ENCODE measurements at regions not wholly inside any gene's neighbourhood (a gene's known extent, or its start where the extent isn't known, plus 50 kb on each side); places are given as distances from the start of the nearest gene placed in this dataset.

- no peaks in the 10 kb centered on the region for H3K4me1 Mint-ChIP-seq (ENCODE audit: low read depth)
- H3K27me3 Mint-ChIP-seq (ENCODE audit: insufficient read depth), result no peaks in the 10 kb centered on the region
- DNase-seq (ENCODE audit: low spot score), result no peak
- intact Hi-C loops (cut with micrococcal nuclease), result no loop called here
- no peaks in the 10 kb centered on the region for H3K36me3 Mint-ChIP-seq (ENCODE audit: low read depth)
- H3K9me3 Mint-ChIP-seq, result no peaks in the 10 kb centered on the region
- no peak overlapping the region for H3K4me3 Mint-ChIP-seq
- H3K27ac Mint-ChIP-seq, result no peak overlapping the region
Measured at GRCh38 chr6:100181309-100181708, 187.3 kb upstream of the MCHR2 start.

GRCh38 chr6:100179576-100179975 is 185.6 kb upstream of the MCHR2 start:
- no peaks in the 10 kb centered on the region for H3K9me3 Mint-ChIP-seq

GRCh38 chr6:100177956-100178355 is 183.9 kb upstream of the MCHR2 start:
- intact Hi-C loops (cut with micrococcal nuclease), result no loop called here
- peaks cover 4% of the 10 kb centered on the region for H3K27me3 Mint-ChIP-seq (ENCODE audit: insufficient read depth)
- DNase-seq (ENCODE audit: low spot score), result no peak
- no peak overlapping the region for H3K27ac Mint-ChIP-seq
- no peaks in the 10 kb centered on the region for H3K36me3 Mint-ChIP-seq (ENCODE audit: low read depth)
- no peaks in the 10 kb centered on the region for H3K9me3 Mint-ChIP-seq
- H3K4me1 Mint-ChIP-seq (ENCODE audit: low read depth), result no peaks in the 10 kb centered on the region
- H3K4me3 Mint-ChIP-seq, result no peak overlapping the region

More at GRCh38 chr6:100179576-100179975, 185.6 kb upstream of the MCHR2 start:
- Mint-ChIP-seq H3K27ac (no peak overlapping the region), H3K27me3 (ENCODE audit: insufficient read depth) (no peaks in the 10 kb centered on the region), H3K4me3 (no peak overlapping the region), H3K4me1 (ENCODE audit: low read depth) (no peaks in the 10 kb centered on the region), H3K36me3 (ENCODE audit: low read depth) (no peaks in the 10 kb centered on the region)
- intact Hi-C loops (cut with micrococcal nuclease), result no loop called here
- no peak for DNase-seq (ENCODE audit: low spot score)

GRCh38 chr6:100176951-100177710 is 183.1 kb upstream of the MCHR2 start:
- Mint-ChIP-seq H3K36me3 (ENCODE audit: low read depth) (no peaks in the 10 kb centered on the region), H3K4me3 (no peak overlapping the region), H3K4me1 (ENCODE audit: low read depth) (peaks cover 6% of the 10 kb centered on the region), H3K27ac (no peak overlapping the region), H3K9me3 (no peaks in the 10 kb centered on the region), H3K27me3 (ENCODE audit: insufficient read depth) (peaks cover 4% of the 10 kb centered on the region)
- intact Hi-C loops (cut with micrococcal nuclease), result no loop called here
- DNase-seq (ENCODE audit: low spot score), result no peak

GRCh38 chr6:100176311-100176950 is 182.4 kb upstream of the MCHR2 start:
- no peak overlapping the region for H3K27ac Mint-ChIP-seq
- H3K27me3 Mint-ChIP-seq (ENCODE audit: insufficient read depth), result peaks cover 4% of the 10 kb centered on the region
- intact Hi-C loops (cut with micrococcal nuclease), result no loop called here
- peaks cover 10% of the 10 kb centered on the region for H3K4me1 Mint-ChIP-seq (ENCODE audit: low read depth)
- H3K9me3 Mint-ChIP-seq, result no peaks in the 10 kb centered on the region
- H3K4me3 Mint-ChIP-seq, result no peak overlapping the region
- no peak for DNase-seq (ENCODE audit: low spot score)
- H3K36me3 Mint-ChIP-seq (ENCODE audit: low read depth), result no peaks in the 10 kb centered on the region

DNA sequence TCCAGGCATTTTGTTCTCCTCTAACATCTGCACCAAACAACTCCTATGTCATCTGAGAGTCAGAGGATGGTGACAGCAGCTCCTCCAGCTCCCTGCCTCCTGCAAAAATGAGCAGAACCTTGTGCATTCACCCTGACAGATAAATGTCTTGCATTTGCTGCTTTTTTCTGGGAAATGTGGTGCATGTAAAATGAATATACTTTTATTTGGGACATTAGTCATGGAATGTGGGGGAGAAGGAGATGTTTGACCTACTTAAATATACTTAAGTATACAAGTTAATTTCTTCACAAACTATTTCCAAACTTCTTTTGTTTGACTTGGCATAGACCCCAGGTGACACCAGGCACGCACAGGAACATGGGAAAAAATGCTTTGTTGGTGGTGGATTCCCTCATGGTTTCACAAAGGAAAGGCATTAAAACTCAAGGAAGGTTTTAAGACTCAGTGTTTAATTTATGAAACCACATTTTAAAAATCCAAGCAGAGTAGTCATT is 181.8 kb upstream of the MCHR2 start:
- Mint-ChIP-seq H3K27me3 (ENCODE audit: insufficient read depth) (peaks cover 4% of the 10 kb centered on the region), H3K4me3 (no peak overlapping the region), H3K9me3 (no peaks in the 10 kb centered on the region), H3K36me3 (ENCODE audit: low read depth) (no peaks in the 10 kb centered on the region), H3K4me1 (ENCODE audit: low read depth) (peaks cover 16% of the 10 kb centered on the region), H3K27ac (no peak overlapping the region)
- DNase-seq (ENCODE audit: low spot score), result no peak
- intact Hi-C loops (cut with micrococcal nuclease), result no loop called here

DNA sequence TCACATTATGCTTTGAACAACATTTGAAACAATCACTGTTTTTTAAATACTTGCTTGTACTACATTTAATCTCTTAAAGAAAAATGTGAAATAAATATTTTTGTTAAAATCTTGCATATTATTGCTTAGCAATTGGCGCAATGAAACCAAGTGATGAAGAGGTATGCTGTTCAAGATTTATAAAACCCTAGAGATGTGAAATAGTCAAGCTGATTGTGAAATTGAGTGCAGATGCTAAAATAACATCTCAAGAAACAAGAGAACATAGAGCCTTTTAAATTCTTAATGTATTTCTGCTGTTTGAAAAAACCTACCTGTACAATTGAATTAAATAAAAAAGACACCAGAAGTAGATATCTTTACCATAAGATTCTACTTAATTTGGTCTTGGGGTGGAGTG is 179.2 kb upstream of the MCHR2 start:
- H3K27ac Mint-ChIP-seq, result no peak overlapping the region
- peaks cover 24% of the 10 kb centered on the region for H3K4me1 Mint-ChIP-seq (ENCODE audit: low read depth)
- intact Hi-C loops (cut with micrococcal nuclease), result loop anchor here (5.0 kb wide), 3 partner anchors 46 to 299 kb away; no protein-coding TSS in a partner anchor

DNA sequence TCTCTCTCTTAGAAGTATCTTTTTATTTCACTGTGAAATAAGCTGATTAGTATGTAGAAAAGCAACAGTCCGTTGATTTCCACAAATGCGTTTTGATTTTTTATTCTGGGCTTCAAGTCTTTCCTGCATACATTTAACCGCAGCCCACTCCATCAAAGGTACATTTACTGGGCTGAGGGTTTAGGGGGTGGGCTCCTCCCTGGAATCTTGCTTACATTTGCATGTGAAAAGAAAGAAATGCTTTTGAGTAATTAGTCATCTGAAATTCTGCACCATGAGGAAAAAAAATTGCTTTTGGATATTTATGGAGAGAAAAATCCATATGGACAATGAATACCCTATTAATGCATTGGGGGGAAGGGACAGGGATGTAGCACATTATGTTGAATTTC is 178.3 kb upstream of the MCHR2 start:
- DNase-seq (ENCODE audit: low spot score), result no peak
- Mint-ChIP-seq H3K4me3 (no peak overlapping the region), H3K36me3 (ENCODE audit: low read depth) (no peaks in the 10 kb centered on the region), H3K27me3 (ENCODE audit: insufficient read depth) (peaks cover 4% of the 10 kb centered on the region), H3K4me1 (ENCODE audit: low read depth) (peaks cover 24% of the 10 kb centered on the region), H3K9me3 (no peaks in the 10 kb centered on the region), H3K27ac (no peak overlapping the region)
- intact Hi-C loops (cut with micrococcal nuclease), result loop anchor here (5.0 kb wide), 3 partner anchors 45 to 300 kb away; no protein-coding TSS in a partner anchor

More for the DNA sequence above, 179.2 kb upstream of the MCHR2 start:
- H3K36me3 Mint-ChIP-seq (ENCODE audit: low read depth), result no peaks in the 10 kb centered on the region
- peaks cover 4% of the 10 kb centered on the region for H3K27me3 Mint-ChIP-seq (ENCODE audit: insufficient read depth)
- no peaks in the 10 kb centered on the region for H3K9me3 Mint-ChIP-seq
- no peak for DNase-seq (ENCODE audit: low spot score)
- no peak overlapping the region for H3K4me3 Mint-ChIP-seq

- H3K9me3 Mint-ChIP-seq, result no peaks in the 10 kb centered on the region
- H3K4me1 Mint-ChIP-seq (ENCODE audit: low read depth), result peaks cover 24% of the 10 kb centered on the region
- H3K4me3 Mint-ChIP-seq, result no peak overlapping the region
- H3K36me3 Mint-ChIP-seq (ENCODE audit: low read depth), result no peaks in the 10 kb centered on the region
- peak; percentile 12 for DNase-seq (ENCODE audit: low spot score)
- no peak overlapping the region for H3K27ac Mint-ChIP-seq
- intact Hi-C loops (cut with micrococcal nuclease), result loop anchor here (5.0 kb wide), 3 partner anchors 44 to 301 kb away; no protein-coding TSS in a partner anchor
- H3K27me3 Mint-ChIP-seq (ENCODE audit: insufficient read depth), result peaks cover 4% of the 10 kb centered on the region
Measured at GRCh38 chr6:100171533-100172321, 177.7 kb upstream of the MCHR2 start.

- no peaks in the 10 kb centered on the region for H3K9me3 Mint-ChIP-seq
- intact Hi-C loops (cut with micrococcal nuclease), result no loop called here
- no peaks in the 10 kb centered on the region for H3K36me3 Mint-ChIP-seq (ENCODE audit: low read depth)
- peaks cover 4% of the 10 kb centered on the region for H3K27me3 Mint-ChIP-seq (ENCODE audit: insufficient read depth)
- no peak for DNase-seq (ENCODE audit: low spot score)
- H3K27ac Mint-ChIP-seq, result no peak overlapping the region
- no peak overlapping the region for H3K4me3 Mint-ChIP-seq
- peaks cover 24% of the 10 kb centered on the region for H3K4me1 Mint-ChIP-seq (ENCODE audit: low read depth)
Measured at GRCh38 chr6:100168148-100168547, 174.1 kb upstream of the MCHR2 start.

DNA sequence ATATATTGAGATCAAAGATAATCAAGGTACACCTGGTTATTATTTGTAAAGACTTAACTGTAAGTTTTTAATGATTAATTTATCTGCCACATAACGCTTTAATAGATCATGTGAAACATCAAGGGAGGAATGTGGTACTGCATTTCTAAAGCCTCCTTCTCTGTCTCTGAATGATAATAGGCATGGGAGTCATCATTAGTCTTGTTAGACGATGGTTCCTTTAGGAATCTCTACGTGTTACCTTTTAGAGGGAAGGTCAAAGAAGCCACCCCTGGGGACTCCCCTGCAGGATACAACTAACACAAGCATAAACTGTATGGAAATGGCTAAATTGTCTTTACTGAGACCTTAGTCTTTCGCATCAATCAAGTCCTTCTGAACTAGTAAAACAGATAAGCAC is 173.6 kb upstream of the MCHR2 start:
- H3K27me3 Mint-ChIP-seq (ENCODE audit: insufficient read depth), result peaks cover 4% of the 10 kb centered on the region
- no peak for DNase-seq (ENCODE audit: low spot score)

GRCh38 chr6:100166956-100167355 is 172.9 kb upstream of the MCHR2 start:
- H3K4me3 Mint-ChIP-seq, result no peak overlapping the region
- DNase-seq (ENCODE audit: low spot score), result no peak
- peaks cover 4% of the 10 kb centered on the region for H3K27me3 Mint-ChIP-seq (ENCODE audit: insufficient read depth)
- intact Hi-C loops (cut with micrococcal nuclease), result no loop called here
- no peaks in the 10 kb centered on the region for H3K36me3 Mint-ChIP-seq (ENCODE audit: low read depth)
- H3K27ac Mint-ChIP-seq, result no peak overlapping the region
- no peaks in the 10 kb centered on the region for H3K9me3 Mint-ChIP-seq
- H3K4me1 Mint-ChIP-seq (ENCODE audit: low read depth), result peaks cover 17% of the 10 kb centered on the region

More for the DNA sequence above, 173.6 kb upstream of the MCHR2 start:
- Mint-ChIP-seq H3K27ac (no peak overlapping the region), H3K9me3 (no peaks in the 10 kb centered on the region), H3K36me3 (ENCODE audit: low read depth) (no peaks in the 10 kb centered on the region), H3K4me3 (no peak overlapping the region), H3K4me1 (ENCODE audit: low read depth) (peaks cover 23% of the 10 kb centered on the region)
- intact Hi-C loops (cut with micrococcal nuclease), result no loop called here

DNA sequence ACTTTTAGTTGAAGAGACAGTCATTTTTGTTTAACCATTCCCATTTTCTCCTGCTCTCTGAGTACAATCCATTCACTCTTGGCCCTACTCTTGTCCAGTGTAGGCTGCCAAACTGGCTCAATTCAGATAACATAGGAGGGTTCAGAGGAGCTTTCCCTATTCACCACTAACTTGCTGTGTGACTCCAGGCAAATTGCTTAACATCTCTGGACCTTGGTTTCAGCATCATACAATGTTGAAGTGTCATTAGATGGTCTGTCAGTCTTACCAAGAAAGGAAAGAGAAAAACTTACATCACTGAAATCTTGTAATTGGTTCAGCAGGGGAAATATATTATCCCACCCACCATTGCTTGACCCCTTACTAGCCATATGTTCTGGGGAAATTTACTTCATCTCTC is 171.4 kb upstream of the MCHR2 start:
- no peak overlapping the region for H3K27ac Mint-ChIP-seq
- DNase-seq (ENCODE audit: low spot score), result no peak
- intact Hi-C loops (cut with micrococcal nuclease), result no loop called here
- no peak overlapping the region for H3K4me3 Mint-ChIP-seq
- peaks cover 6% of the 10 kb centered on the region for H3K4me1 Mint-ChIP-seq (ENCODE audit: low read depth)
- H3K36me3 Mint-ChIP-seq (ENCODE audit: low read depth), result no peaks in the 10 kb centered on the region
- peaks cover 9% of the 10 kb centered on the region for H3K27me3 Mint-ChIP-seq (ENCODE audit: insufficient read depth)
- H3K9me3 Mint-ChIP-seq, result no peaks in the 10 kb centered on the region

All from activated T-helper 1 cell treated with anti-CD3 and anti-CD28 coated beads, Interleukin-12 subunit alpha, Interleukin-12 subunit beta, Interleukin-2, Interleukin-4 antibody, amounts not matched to agents 30 ng/mL and 10 ng/mL and 1 ng/mL, durations not matched to agents 14 hours and 24 hours and 36 hours (primary cell).